BJ (cell line): ENCODE measurements at regions not wholly inside any gene's neighbourhood (a gene's known extent, or its start where the extent isn't known, plus 50 kb on each side); places are given as distances from the start of the nearest gene placed in this dataset.
A peak's percentile ranks its signal among the peaks of the same experiment; 100 is the strongest.

Source experiments
- CTCF ChIA-PET: fragments of 350-600 bp; formaldehyde crosslinking; extraction: SDS; loops from one replicate; lab custom pipeline; 2021; ENCODE audit warnings: antibody characterized with exemption, inconsistent platforms; lab: Yijun Ruan, JAX
- POLR2A ChIA-PET: fragments of 300-600 bp; sonication (Branson Sonifier 250); formaldehyde crosslinking; extraction: SDS; loops from one replicate; lab custom pipeline; 2021; ENCODE audit warnings: antibody characterized with exemption; lab: Charles Lee
- DNase-seq: peaks from one replicate; pipeline ENCODE4 v3.0.0-alpha.2; 2011; ENCODE audit warnings: low read depth
- H3K27me3 ChIP-seq: 2 replicates; pipeline ENCODE4 v1.6.0; 2011; ENCODE audit warnings: low read length; ENCODE audit not compliant: control insufficient read depth, insufficient read depth
- H3K36me3 ChIP-seq: 2 replicates; pipeline ENCODE4 v1.5.1; 2011; ENCODE audit warnings: low read length; ENCODE audit not compliant: control insufficient read depth, insufficient read depth
- H3K4me3 ChIP-seq: 2 replicates; pipeline ENCODE4 v1.5.1; 2011; ENCODE audit warnings: low read depth, mild to moderate bottlenecking, control low read depth, low read length
- CTCF ChIP-seq: IDR thresholded peaks from 2 replicates; pipeline ENCODE4 v1.5.1; 2011; ENCODE audit warnings: low read depth, mild to moderate bottlenecking, control low read depth, inconsistent platforms, low read length, moderate library complexity; ENCODE audit not compliant: insufficient read depth

GRCh38 chr5:52356311-52356918 is 431.3 kb upstream of the ITGA1 start:
- no peak for DNase-seq
- POLR2A ChIA-PET: no interaction called here

GRCh38 chr5:52359261-52359660 is 428.5 kb upstream of the ITGA1 start:
- POLR2A ChIA-PET: no interaction called here
- H3K36me3 ChIP-seq: no peaks in the 10 kb centered on the region
- TF ChIP-seq CTCF: no peak
- CTCF ChIA-PET: no interaction called here
- H3K4me3 ChIP-seq: no peak overlapping the region
- no peaks in the 10 kb centered on the region for H3K27me3 ChIP-seq
- DNase-seq: no peak

More at GRCh38 chr5:52356311-52356918, 431.3 kb upstream of the ITGA1 start:
- TF ChIP-seq CTCF: peak; percentile 63
- H3K27me3 ChIP-seq: no peaks in the 10 kb centered on the region
- CTCF ChIA-PET: no interaction called here
- H3K36me3 ChIP-seq: no peaks in the 10 kb centered on the region
- H3K4me3 ChIP-seq: no peak overlapping the region

- Histone ChIP-seq H3K36me3 (no peaks in the 10 kb centered on the region), H3K4me3 (no peak overlapping the region), H3K27me3 (no peaks in the 10 kb centered on the region)
- CTCF ChIA-PET: no interaction called here
- POLR2A ChIA-PET: no interaction called here
- DNase-seq: no peak
- TF ChIP-seq CTCF: no peak
Observed at GRCh38 chr5:52360985-52361384, 426.7 kb upstream of the ITGA1 start.

GRCh38 chr5:52374286-52374685 is 413.4 kb upstream of the ITGA1 start:
- ChIA-PET CTCF (no interaction called here), POLR2A (no interaction called here)
- TF ChIP-seq CTCF: no peak

GRCh38 chr5:52375969-52376368 is 411.7 kb upstream of the ITGA1 start:
- no peak for DNase-seq
- H3K27me3 ChIP-seq: no peaks in the 10 kb centered on the region
- POLR2A ChIA-PET: no interaction called here
- CTCF ChIA-PET: no interaction called here
- H3K4me3 ChIP-seq: no peak overlapping the region
- TF ChIP-seq CTCF: no peak
- H3K36me3 ChIP-seq: no peaks in the 10 kb centered on the region

More at GRCh38 chr5:52374286-52374685, 413.4 kb upstream of the ITGA1 start:
- DNase-seq: no peak
- no peak overlapping the region for H3K4me3 ChIP-seq
- H3K36me3 ChIP-seq: no peaks in the 10 kb centered on the region
- no peaks in the 10 kb centered on the region for H3K27me3 ChIP-seq
